HG02840 (cell line): ENCODE measurements at regions not wholly inside any gene's neighbourhood (a gene's known extent, or its start where the extent isn't known, plus 50 kb on each side); places are given as distances from the start of the nearest gene placed in this dataset.

Experiments
- ATAC-seq: cut with Tn5 transposase; IDR thresholded peaks from one replicate; pipeline ENCODE4 v1.9.1; 2021; ENCODE audit warnings: mild to moderate bottlenecking, moderate library complexity, moderate number of reproducible peaks; ENCODE audit not compliant: unreplicated experiment, low FRiP score

DNA sequence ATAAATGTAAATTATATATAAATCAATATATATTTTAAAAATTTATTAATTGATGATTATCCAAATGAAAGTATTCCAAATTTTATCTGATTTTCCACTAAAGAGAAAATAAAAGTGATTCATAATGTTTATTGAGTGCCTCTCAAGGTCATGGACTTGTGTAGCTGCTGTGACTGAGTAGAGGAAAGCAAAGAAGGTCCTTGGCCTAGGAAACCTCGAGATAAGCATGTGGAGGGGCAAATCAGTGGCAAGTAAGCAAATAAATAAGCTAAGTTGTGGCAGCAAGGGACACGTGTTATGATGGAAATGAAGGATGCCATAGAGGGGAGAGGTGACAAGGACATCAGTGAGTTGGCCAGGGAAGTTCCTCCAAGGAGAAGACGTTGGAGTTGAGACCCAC lies 866.1 kb upstream of the ID2 start:
- ATAC-seq, result no peak

GRCh38 chr2:7816233-7816632 lies 865.6 kb upstream of the ID2 start:
- ATAC-seq, result no peak

- no peak for ATAC-seq
Observed at GRCh38 chr2:7816944-7817343, 864.9 kb upstream of the ID2 start.

DNA sequence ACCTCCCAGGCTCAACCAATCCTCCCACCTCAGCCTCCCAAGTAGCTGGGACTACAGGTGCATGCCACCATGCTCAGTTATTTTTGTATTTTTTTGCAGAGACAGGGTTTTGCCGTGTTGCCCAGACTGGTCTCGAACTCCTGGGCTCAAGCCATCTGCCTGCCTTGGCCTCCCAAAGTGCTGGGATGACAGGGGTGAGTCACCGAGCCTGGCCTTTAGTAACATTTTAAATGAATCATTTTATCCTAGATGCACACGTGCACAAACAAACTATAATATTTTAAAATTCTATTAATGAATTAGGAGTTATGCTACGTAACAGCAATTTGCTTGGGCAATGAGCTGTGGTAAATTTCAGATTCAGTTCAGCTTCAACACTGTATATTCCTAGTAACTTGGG lies 862.5 kb upstream of the ID2 start:
- ATAC-seq, result no peak

GRCh38 chr2:7819850-7820249 lies 862.0 kb upstream of the ID2 start:
- no peak for ATAC-seq

GRCh38 chr2:7824211-7824610 lies 857.6 kb upstream of the ID2 start:
- no peak for ATAC-seq

DNA sequence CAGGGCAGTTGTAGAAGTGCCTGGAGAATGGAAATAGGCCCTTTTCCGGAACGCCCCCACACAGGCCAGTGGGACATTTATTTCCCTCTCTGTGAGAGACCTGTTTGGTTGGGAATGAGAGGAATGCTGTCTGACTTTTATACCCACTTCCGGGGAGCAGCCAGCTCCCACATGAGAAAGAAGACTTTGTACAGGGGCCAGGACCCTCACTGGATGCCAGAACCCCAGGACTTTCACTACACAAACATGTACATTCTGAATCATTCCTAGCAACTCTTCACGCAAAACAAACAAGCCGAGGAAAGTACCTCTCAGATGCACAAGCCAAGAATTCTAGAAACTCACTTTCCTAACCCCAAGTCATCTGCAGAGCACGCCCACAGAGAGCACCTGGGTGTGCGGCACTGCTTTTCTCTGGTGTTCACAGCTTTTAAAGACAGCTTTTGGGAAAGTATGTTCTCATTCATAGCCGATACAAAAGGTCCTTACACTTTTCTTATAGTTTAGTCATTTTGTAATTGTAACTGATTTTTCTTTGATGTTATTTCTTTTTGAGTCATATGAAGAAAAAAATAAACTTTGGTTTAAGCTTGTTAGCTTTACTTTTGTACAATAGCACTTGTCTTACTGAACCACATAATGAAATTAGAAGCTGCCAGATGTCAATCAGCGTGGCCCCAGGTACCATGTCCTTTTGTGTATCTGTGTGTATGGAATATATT lies 856.1 kb upstream of the ID2 start:
- ATAC-seq, result no peak

DNA sequence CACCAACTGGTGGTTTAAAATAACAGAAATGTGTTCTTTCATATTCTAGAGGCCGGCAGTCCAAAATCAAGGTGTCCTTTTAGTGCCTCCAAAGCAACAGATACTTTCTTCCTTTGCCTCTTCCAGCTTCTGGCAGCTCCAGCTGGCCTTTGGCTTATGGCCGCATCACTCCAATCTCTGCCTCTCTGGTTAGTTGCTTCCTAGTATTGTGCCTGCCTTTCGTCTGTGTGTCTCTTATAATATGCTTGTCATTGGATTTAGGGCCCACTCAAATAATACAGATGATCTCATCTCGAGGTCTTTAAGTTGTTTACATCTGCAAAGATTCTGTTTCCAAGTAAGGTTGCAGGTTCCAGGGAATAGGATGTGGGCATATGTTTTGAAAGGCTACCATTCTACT lies 855.2 kb upstream of the ID2 start:
- no peak for ATAC-seq

- no peak for ATAC-seq
Observed at GRCh38 chr2:7829241-7829640, 852.6 kb upstream of the ID2 start.

DNA sequence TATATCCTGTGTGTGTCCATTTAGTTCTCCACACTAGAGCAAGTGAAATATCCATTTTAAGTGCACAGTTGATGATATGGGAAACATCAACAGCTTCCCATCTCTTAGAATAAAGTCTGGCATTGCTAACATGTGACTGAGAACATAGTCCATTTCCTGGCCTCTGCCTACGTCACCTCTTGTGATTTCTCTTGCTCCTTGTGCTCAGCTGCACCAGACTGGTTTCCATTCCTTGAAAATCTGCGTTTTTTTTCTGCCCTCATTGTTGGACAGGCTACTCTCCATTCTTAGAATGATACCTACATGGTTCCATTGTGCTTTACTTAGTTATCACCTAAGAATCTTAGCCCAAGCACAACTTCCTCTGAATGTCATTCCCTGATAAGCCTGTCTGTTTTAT lies 851.2 kb upstream of the ID2 start:
- no peak for ATAC-seq

- ATAC-seq, result no peak
Observed at GRCh38 chr2:7835151-7835550, 846.7 kb upstream of the ID2 start.

DNA sequence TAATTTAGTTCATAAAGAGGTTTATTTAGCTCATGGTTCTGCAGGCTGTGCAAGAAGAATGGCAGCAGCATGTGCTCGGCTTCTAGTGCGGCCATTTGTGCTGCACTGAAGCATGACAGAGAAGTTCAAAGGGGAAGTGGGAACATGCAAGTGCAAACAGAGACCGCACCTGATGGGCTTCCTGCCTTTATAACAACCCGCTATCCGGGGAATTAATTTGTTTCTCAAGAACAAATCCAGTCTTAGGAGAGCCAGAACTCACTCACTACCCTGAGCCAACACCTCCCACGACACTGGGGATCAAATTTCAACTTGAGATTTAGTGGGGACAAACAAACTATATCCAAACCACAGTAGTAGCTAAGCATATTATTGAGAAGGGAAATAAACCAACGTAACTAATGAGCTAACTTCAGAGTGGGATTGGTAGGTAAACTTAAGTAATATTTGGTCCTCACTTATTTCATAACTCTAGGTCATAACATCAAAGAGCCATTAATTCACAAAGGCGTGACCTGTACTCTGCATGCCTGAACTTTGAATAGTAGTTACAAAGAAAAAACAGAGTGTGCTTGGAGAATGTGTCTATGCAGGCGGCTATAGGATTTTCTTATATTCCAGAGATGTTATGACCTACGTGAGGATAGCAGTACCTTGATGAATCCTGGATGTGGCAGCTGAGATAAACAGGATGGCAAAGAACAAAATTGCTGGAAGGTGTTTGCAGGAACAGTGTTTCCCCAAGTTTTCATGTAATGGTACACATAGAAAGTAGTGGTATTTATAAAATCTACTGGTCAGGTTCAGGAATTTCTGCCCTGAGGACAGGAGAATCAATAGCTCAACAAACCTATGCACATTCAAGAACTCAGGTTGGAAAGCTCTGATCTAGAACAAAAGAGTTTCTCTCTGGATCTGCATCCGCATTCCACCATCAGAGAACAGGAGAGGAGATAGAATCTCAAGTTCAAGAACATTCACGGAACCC lies 845.9 kb upstream of the ID2 start:
- no peak for ATAC-seq

DNA sequence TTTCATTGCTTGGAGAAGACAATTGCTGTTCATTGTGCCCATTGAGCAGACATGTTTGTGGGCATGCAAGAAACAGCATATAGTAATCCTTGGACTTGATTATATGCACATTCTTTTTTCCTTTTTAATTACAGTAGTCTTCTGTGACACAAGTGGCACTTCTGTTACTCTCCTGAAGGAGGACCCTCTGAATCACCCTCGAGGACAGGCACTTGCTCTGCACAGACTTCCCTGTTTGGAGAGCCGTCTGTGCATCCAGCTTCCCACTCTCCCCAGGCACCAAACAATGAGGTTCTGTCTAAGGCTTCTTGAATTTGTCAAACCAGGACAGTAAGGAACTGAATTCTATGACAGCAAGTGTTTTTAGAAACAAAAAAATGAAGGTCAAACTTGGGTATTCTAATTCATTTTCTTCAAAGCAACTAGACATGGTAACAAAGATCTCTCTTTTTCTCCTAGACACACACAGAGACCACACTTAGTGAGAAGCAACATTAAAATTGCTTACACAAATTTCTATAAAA lies 844.6 kb upstream of the ID2 start:
- no peak for ATAC-seq

DNA sequence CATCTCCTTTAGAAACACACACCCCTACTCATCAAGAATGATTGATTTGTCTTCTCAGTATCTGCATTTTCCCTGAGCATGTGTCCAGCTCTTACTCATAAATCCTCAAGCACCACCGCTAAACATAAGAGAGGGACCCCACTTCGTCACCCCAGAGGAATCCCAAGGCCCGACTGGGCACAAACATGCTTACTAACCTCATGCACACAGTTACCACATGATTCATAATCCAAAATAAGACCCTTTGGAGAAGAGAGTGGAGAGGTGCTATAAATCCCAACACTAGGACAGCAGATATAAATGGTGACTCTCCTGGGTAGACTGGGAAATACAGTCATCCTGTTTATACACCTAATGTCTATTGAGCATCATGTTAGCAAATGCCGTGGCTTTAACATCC lies 843.2 kb upstream of the ID2 start:
- ATAC-seq, result no peak

GRCh38 chr2:7840651-7841380 lies 841.0 kb upstream of the ID2 start:
- ATAC-seq, result no peak

GRCh38 chr2:7841751-7842150 lies 840.1 kb upstream of the ID2 start:
- no peak for ATAC-seq

GRCh38 chr2:7844414-7844965 lies 837.4 kb upstream of the ID2 start:
- ATAC-seq, result no peak

- no peak for ATAC-seq
Observed at GRCh38 chr2:7845332-7845731, 836.5 kb upstream of the ID2 start.

GRCh38 chr2:7846607-7847006 lies 835.2 kb upstream of the ID2 start:
- ATAC-seq, result no peak

GRCh38 chr2:7847321-7847720 lies 834.5 kb upstream of the ID2 start:
- no peak for ATAC-seq

- no peak for ATAC-seq
Observed at GRCh38 chr2:7849027-7849426, 832.8 kb upstream of the ID2 start.
